HL-60 (cell line): ENCODE measurements at regions not wholly inside any gene's neighbourhood (a gene's known extent, or its start where the extent isn't known, plus 50 kb on each side); places are given as distances from the start of the nearest gene placed in this dataset.

Source experiments
- DNase-seq, 2 experiments: peaks; one replicate each; pipeline ENCODE4 v3.0.0-alpha.2; 2010 to 2020; ENCODE audit warnings: low read depth in 1 of 2, low spot score in 1 of 2
- H3K27ac ChIP-seq: fragments of 250-450 bp; sonication (Bioruptor Pico); replicated peaks from 2 replicates; pipeline ENCODE4 v1.5.1; 2020; ENCODE audit warnings: mild to moderate bottlenecking, moderate library complexity
- H3K27me3 ChIP-seq: fragments of 250-450 bp; sonication (Bioruptor Pico); 2 replicates; pipeline ENCODE4 v1.5.1; 2021; ENCODE audit warnings: mild to moderate bottlenecking, moderate library complexity; ENCODE audit not compliant: insufficient read depth, poor library complexity, severe bottlenecking
- H3K4me3 ChIP-seq: replicated peaks from 2 replicates; pipeline ENCODE4 v1.5.1; 2011; ENCODE audit warnings: mild to moderate bottlenecking, control low read depth, low read length; ENCODE audit not compliant: insufficient read depth
- GABPA ChIP-seq: IDR thresholded peaks from 2 replicates; pipeline ENCODE4 v1.6.1; 2012; ENCODE audit warnings: low read depth
- POLR2AphosphoS5 ChIP-seq: IDR thresholded peaks from 2 replicates; pipeline ENCODE4 v1.6.1; 2012; ENCODE audit warnings: low read depth
- SPI1 ChIP-seq: IDR thresholded peaks from 2 replicates; pipeline ENCODE4 v1.6.1; 2012; ENCODE audit warnings: low read depth, mild to moderate bottlenecking, borderline replicate concordance
- TF ChIP-seq, protein P1 (sequence below): IDR thresholded peaks from one replicate; pipeline ENCODE4 v1.5.1; 2011; ENCODE audit warnings: low read length, control low read depth, inconsistent platforms; ENCODE audit not compliant: insufficient read depth
- TF ChIP-seq, protein P2 (sequence below): IDR thresholded peaks from 2 replicates; pipeline ENCODE4 v1.6.1; 2012; ENCODE audit warnings: low read depth; ENCODE audit not compliant: insufficient replicate concordance

DNA sequence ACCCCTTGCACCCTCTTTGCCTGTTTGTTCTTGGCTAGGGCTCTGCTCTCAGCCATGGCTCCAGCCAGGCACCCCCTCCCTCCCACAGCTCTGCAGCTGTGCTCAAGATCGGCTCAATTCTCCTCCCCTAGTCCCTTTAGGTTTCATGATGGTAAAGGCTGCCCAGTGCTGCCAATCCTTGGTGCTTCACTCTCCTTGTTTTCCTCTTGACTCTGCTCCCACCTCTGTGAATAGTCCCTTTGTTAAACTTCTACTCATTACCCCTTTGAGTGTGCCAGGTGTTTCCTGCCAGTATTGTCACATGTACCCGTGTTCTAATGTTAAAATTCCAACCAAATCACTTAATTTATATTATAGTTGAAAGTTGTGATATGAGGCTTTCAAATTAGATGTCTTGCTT lies 101.0 kb upstream of the CERS6 start:
- Histone ChIP-seq H3K27ac (no peak overlapping the region), H3K4me3 (no peak overlapping the region), H3K27me3 (no peaks in the 10 kb centered on the region)
- no peak for DNase-seq
- TF ChIP-seq GABPA = no peak
- TF ChIP-seq, protein P1, sequence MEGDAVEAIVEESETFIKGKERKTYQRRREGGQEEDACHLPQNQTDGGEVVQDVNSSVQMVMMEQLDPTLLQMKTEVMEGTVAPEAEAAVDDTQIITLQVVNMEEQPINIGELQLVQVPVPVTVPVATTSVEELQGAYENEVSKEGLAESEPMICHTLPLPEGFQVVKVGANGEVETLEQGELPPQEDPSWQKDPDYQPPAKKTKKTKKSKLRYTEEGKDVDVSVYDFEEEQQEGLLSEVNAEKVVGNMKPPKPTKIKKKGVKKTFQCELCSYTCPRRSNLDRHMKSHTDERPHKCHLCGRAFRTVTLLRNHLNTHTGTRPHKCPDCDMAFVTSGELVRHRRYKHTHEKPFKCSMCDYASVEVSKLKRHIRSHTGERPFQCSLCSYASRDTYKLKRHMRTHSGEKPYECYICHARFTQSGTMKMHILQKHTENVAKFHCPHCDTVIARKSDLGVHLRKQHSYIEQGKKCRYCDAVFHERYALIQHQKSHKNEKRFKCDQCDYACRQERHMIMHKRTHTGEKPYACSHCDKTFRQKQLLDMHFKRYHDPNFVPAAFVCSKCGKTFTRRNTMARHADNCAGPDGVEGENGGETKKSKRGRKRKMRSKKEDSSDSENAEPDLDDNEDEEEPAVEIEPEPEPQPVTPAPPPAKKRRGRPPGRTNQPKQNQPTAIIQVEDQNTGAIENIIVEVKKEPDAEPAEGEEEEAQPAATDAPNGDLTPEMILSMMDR = no peak
- TF ChIP-seq SPI1 = no peak
- TF ChIP-seq POLR2AphosphoS5 = no peak
- TF ChIP-seq, protein P2, sequence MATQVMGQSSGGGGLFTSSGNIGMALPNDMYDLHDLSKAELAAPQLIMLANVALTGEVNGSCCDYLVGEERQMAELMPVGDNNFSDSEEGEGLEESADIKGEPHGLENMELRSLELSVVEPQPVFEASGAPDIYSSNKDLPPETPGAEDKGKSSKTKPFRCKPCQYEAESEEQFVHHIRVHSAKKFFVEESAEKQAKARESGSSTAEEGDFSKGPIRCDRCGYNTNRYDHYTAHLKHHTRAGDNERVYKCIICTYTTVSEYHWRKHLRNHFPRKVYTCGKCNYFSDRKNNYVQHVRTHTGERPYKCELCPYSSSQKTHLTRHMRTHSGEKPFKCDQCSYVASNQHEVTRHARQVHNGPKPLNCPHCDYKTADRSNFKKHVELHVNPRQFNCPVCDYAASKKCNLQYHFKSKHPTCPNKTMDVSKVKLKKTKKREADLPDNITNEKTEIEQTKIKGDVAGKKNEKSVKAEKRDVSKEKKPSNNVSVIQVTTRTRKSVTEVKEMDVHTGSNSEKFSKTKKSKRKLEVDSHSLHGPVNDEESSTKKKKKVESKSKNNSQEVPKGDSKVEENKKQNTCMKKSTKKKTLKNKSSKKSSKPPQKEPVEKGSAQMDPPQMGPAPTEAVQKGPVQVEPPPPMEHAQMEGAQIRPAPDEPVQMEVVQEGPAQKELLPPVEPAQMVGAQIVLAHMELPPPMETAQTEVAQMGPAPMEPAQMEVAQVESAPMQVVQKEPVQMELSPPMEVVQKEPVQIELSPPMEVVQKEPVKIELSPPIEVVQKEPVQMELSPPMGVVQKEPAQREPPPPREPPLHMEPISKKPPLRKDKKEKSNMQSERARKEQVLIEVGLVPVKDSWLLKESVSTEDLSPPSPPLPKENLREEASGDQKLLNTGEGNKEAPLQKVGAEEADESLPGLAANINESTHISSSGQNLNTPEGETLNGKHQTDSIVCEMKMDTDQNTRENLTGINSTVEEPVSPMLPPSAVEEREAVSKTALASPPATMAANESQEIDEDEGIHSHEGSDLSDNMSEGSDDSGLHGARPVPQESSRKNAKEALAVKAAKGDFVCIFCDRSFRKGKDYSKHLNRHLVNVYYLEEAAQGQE = no peak

DNA sequence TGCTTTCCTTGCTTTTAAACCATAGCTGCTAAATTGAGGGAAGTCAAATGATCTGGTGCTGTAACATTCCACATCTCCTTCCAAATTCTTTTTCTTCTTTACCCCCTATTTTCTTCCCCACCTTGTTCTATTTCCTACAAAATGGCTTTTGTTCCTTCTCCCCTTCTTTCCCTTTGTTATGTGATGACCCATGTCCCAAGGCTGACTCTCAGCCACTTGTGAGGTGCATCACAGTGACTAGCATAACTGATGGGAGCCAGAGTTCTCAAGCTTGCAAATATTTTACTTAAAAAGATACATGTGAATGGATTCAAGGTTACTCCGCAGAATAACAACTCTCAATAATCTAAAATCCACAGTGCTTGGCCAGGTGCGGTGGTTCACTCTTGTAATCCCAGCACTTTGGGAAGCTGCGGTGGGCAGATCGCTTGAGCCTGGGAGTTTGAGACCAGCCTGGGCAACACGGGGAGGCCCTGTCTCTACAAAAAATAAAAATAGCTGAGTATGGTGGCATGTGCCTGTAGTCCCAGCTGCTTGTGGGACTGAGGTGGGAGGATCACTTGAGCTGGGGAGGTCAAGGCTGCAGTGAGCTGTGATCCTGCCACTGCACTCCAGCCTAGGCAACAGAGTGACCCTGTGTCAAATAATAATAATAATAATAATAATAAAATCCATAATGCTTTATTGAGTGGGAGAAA lies 100.1 kb upstream of the CERS6 start:
- Histone ChIP-seq H3K27ac (no peak overlapping the region), H3K4me3 (no peak overlapping the region), H3K27me3 (no peaks in the 10 kb centered on the region)
- TF ChIP-seq, protein P2 = no peak
- TF ChIP-seq, protein P1 = no peak
- no peak for TF ChIP-seq GABPA
- no peak for DNase-seq

DNA sequence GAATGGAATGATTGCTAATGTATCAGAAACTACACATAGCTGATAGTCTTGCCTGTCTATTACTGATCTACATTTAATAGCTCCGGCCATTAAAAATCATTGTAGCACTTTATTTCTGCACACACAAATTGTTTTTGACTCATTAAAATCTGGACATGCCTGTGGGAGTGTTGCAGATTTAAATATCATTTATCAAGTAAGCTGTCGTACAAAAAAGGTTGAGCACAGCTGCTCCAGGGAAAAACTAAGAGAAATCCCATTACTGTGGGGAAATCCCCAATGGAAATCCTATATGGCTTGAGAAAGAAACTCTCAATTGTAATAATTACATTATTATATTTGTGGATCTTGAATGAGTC lies 99.6 kb upstream of the CERS6 start:
- H3K27ac ChIP-seq = no peak overlapping the region
- no peak for DNase-seq
- no peak overlapping the region for H3K4me3 ChIP-seq
- no peaks in the 10 kb centered on the region for H3K27me3 ChIP-seq
- TF ChIP-seq, protein P2 = no peak
- TF ChIP-seq SPI1 (no peak), POLR2AphosphoS5 (no peak), GABPA (no peak)
- TF ChIP-seq, protein P1 = no peak
